HAP-1 (cell line): ENCODE measurements at regions not wholly inside any gene's neighbourhood (a gene's known extent, or its start where the extent isn't known, plus 50 kb on each side); places are given as distances from the start of the nearest gene placed in this dataset.
A peak's percentile ranks its signal among the peaks of the same experiment; 100 is the strongest.

ENCODE experiments used
- DNase-seq, 2 experiments: peaks; one replicate each; pipeline ENCODE4 v3.0.0-alpha.2; 2016 to 2020; ENCODE audit warnings: low spot score in 2 of 2
- H3K27me3 ChIP-seq: fragments of 250-450 bp; sonication (Bioruptor Pico); 2 replicates; pipeline ENCODE4 v1.5.1; 2020; ENCODE audit warnings: low read depth, mild to moderate bottlenecking, moderate library complexity
- H3K36me3 ChIP-seq: fragments of 250-450 bp; sonication (Bioruptor Pico); replicated peaks from 2 replicates; pipeline ENCODE4 v1.5.1; 2020; ENCODE audit warnings: mild to moderate bottlenecking
- H3K4me1 ChIP-seq: fragments of 250-450 bp; sonication (Bioruptor Pico); 2 replicates; pipeline ENCODE4 v1.5.1; 2020; ENCODE audit warnings: mild to moderate bottlenecking
- H3K4me3 ChIP-seq: fragments of 250-450 bp; sonication (Bioruptor Pico); 2 replicates; pipeline ENCODE4 v1.5.1; 2020; ENCODE audit warnings: mild to moderate bottlenecking, moderate library complexity
- H3K9me3 ChIP-seq: fragments of 250-450 bp; sonication (Bioruptor Pico); 2 replicates; pipeline ENCODE4 v1.5.1; 2020; ENCODE audit warnings: mild to moderate bottlenecking, moderate library complexity
- in situ Hi-C: fragments of 300-500 bp; cut with MboI; formaldehyde crosslinking; loops from 3 replicates; pipeline ENCODE4 v1.14.3; 2020; ENCODE audit warnings: low sequenced_read_pairs, inconsistent platforms, mixed read lengths

DNA sequence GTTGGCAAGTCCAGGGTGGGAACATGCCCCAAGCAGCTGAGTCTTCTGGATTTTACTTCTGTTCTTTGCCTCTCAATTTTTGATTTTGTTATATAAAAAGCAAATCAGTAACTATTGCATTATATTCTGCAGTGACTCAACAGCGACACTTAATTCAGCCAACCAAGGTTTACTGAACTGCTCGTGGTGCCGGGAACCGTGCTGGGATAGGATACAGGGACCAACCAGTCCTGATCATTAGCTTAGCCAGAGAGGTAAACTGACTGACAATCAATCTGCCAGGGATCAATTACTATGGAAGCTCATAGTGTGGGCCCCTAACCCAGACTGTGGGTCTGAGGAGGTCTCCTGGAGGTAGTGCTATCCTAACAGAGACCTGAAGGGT, 68.4 kb upstream of the ZNF281 start:
- in situ Hi-C loops = loop anchor here (25.0 kb wide), 2 partner anchors 341 to 791 kb away; no protein-coding TSS in a partner anchor
- no peak overlapping the region for H3K4me3 ChIP-seq

DNA sequence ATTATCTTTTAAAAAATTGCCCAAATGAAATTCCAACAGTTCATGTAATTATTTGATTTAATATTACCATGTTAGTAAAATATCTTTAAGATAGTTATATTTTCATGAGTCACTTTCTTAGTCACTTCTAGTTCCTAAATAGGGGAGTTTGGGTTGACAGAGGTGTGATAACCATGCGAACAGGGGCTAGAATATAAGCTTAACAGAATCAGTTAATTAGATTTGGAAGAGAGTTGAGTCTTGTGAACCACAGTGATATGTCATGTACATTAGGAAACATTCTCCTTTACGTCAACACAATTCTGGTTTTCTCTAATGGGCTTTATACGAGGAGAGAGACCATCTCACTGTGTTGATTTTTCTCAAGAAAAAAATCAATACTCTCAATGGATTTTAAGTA, 64.8 kb upstream of the ZNF281 start:
- Histone ChIP-seq H3K4me1 (no peaks in the 10 kb centered on the region), H3K36me3 (no peaks in the 10 kb centered on the region), H3K9me3 (no peaks in the 10 kb centered on the region), H3K4me3 (no peak overlapping the region), H3K27me3 (no peaks in the 10 kb centered on the region)
- in situ Hi-C loops = loop anchor here (25.0 kb wide), 2 partner anchors 337 to 787 kb away; no protein-coding TSS in a partner anchor
- DNase-seq = no peak

More for the DNA sequence above, 68.4 kb upstream of the ZNF281 start:
- no peaks in the 10 kb centered on the region for H3K36me3 ChIP-seq
- no peaks in the 10 kb centered on the region for H3K4me1 ChIP-seq
- no peaks in the 10 kb centered on the region for H3K9me3 ChIP-seq
- no peak for DNase-seq
- no peaks in the 10 kb centered on the region for H3K27me3 ChIP-seq

DNA sequence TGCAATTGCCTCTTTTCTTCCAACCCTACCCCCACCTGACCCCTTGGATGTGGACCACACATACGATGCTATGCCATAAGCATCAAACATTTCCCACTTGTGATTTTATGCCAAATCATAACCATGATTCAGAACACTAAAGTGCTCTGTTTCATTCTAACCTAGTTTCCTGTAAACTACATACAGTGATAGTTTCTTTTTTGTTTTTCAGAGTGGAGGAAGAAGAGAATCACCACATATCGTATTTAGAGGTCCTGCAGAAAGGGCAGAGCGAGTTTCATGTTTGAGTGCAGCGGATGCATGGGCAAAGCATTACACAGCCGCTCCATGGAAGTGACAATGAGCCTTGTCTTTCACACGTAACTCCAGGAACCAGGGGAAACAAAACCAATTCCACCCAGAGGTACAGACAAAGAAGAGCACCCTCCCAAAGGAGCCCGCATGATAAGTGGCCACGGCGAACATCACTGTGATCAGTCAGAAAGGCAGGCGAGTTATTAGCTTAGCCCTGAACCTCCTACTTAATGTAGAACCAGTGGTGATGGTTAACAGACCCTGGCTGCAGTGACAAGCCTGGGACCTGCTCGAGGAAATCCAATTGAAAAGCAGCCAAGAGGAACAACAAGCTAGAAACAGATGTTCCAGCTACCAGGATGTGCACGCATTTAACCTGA, 64.0 kb upstream of the ZNF281 start:
- in situ Hi-C loops = no loop called here
- Histone ChIP-seq H3K36me3 (no peaks in the 10 kb centered on the region), H3K9me3 (no peaks in the 10 kb centered on the region), H3K4me1 (no peaks in the 10 kb centered on the region), H3K4me3 (no peak overlapping the region), H3K27me3 (no peaks in the 10 kb centered on the region)
- DNase-seq = no peak

- H3K4me3 ChIP-seq = no peak overlapping the region
- no peak for DNase-seq
- H3K36me3 ChIP-seq = no peaks in the 10 kb centered on the region
- H3K27me3 ChIP-seq = no peaks in the 10 kb centered on the region
- no peaks in the 10 kb centered on the region for H3K9me3 ChIP-seq
- H3K4me1 ChIP-seq = no peaks in the 10 kb centered on the region
- in situ Hi-C loops = no loop called here
Measured at GRCh38 chr1:200471739-200472138, 61.9 kb upstream of the ZNF281 start.

DNA sequence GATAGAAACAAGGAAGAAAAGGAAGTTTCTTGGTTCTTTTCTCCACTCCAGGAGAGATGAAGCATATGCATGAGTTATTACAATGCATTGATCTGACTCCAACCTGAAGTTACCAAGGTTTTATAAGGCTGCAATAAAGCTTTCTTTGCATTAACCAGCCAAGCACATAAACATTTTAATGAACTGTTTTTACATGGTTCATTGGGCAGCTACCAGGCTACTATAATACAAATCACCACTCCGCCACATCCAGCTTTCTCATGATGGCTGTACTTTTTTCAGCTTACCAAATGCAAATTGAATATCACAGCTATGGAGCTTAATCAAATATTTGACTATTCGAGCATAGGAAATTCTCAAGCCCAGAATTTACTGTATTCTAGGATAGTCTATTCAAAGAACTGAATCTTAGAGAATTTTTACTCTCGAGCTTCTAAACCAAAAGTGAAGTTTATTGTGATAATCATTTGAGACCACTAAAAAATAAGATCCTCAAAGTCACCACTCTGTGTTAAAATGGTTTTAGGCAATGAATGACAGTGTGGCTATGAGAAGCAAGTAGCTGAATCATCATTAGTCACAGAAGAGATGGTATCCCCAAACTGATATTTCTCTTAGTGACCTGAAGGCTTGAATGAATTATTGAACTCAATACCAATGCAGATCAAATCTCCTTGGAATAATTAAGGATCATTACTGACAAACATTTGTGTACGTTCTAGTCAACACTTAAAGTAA, 58.6 kb upstream of the ZNF281 start:
- in situ Hi-C loops = no loop called here
- peak; percentile 12 to 50 for DNase-seq
- H3K4me3 ChIP-seq = no peak overlapping the region

GRCh38 chr1:200464784-200465400, 55.1 kb upstream of the ZNF281 start:
- in situ Hi-C loops = no loop called here
- Histone ChIP-seq H3K4me3 (no peak overlapping the region), H3K27me3 (no peaks in the 10 kb centered on the region), H3K36me3 (no peaks in the 10 kb centered on the region), H3K9me3 (no peaks in the 10 kb centered on the region), H3K4me1 (peaks cover 9% of the 10 kb centered on the region)
- no peak for DNase-seq

More for the DNA sequence above, 58.6 kb upstream of the ZNF281 start:
- Histone ChIP-seq H3K36me3 (no peaks in the 10 kb centered on the region), H3K9me3 (no peaks in the 10 kb centered on the region), H3K4me1 (peaks cover 9% of the 10 kb centered on the region), H3K27me3 (no peaks in the 10 kb centered on the region)
